ENCODE measurements at regions not wholly inside any gene's neighbourhood (a gene's known extent, or its start where the extent isn't known, plus 50 kb on each side); places are given as distances from the start of the nearest gene placed in this dataset.

DNA sequence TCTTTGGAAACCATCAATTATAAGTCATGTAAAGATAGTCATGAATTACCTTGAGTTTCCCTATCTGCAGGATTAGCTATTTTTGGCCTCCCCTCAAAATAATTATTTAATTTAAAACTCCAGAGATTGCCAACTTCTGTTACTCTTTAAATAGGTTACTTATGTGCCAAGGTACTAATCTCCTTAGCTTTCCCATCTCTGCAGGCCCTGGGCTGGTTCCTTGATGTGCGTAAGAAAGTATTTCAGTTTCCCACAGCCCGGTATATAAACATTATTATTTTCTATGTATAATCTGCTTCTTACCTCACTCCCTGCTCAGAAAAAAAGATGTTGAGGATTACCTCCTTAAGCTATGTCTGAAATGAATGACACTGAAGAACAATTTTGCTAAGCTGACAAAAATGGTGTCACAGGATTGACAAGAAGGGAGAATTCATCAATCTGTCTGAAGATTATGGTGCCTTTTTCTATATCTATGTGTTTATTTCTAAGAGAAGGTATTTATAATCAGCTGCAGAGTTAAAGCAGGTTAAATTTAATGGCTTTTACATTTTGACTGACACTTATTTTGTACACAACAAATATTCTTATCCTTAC is 1697.2 kb upstream of the PCDH20 start:
- no peak for DNase-seq (ENCODE audit: low read depth in 2 of 2)

DNA sequence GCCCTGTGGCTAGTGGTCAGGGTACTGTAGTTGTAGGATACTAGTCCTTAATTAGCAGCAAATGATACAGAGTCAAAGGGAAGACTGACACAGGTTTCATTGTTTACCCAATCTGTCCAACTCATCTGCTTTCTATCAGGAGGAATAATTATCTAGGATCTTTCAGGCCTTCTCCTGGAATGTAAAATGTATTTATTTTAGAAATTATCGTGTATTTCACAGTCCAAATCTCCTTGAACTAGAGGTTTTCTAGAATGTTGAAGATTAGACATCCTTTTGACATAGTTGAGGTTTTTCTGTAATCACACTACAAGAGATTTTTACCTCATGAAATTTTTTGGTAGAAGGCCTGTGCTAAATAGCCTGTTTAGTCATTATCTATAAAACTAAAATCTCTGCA is 1694.8 kb upstream of the PCDH20 start:
- DNase-seq (ENCODE audit: low read depth in 2 of 2): no peak

GRCh38 chr13:63107179-63107943 is 1691.7 kb upstream of the PCDH20 start:
- no peak for DNase-seq (ENCODE audit: low read depth in 2 of 2)

- no peak for DNase-seq (ENCODE audit: low read depth in 2 of 2)
Observed at GRCh38 chr13:63094717-63095116, 1679.1 kb upstream of the PCDH20 start.

DNA sequence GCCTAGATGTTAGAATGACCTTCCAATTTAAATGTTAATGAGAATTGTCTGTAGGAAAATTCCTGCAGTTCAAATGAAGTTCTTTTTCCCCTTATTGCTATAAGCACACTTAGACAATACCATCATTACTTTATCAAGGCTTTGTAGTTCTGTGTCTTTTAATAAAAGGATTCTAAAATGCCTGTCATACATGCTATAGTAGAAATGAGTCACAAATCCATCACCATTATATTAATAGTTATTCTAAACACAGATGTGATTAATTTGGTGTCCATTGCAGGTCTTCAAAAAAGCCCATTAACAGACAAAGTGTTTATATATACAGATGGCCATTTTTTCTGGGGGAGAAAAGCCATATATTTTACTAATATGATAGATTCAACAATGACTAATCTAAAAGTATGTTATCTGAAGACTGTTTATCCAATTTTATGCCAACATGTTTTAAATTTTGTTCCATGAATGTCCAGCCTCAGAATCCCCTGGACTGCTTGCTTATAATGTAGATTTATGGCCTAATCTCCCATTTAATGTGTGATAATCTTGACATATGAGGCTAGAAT is 1678.3 kb upstream of the PCDH20 start:
- DNase-seq (ENCODE audit: low read depth in 2 of 2): no peak

DNA sequence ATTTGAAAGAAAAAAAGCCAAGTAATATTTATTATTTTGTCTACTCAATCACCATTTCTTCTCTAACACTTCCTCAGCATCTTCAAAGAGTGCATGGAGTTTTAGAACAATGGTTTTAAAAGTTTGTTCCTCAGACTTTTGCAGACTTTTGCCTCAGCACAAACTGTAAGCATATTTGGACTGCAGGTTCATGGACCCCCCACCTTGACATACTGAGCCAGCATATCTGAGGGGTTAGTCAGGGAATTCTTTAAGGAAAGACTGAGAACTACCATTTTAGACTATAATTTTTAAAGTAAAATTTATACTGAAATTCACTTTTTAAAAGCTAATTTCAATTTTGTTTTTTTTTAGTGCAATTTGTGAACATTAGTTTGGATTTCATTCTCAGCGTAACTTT is 1676.8 kb upstream of the PCDH20 start:
- DNase-seq (ENCODE audit: low read depth in 2 of 2): no peak

- no peak for DNase-seq (ENCODE audit: low read depth in 2 of 2)
Observed at GRCh38 chr13:63090524-63090923, 1674.9 kb upstream of the PCDH20 start.

DNA sequence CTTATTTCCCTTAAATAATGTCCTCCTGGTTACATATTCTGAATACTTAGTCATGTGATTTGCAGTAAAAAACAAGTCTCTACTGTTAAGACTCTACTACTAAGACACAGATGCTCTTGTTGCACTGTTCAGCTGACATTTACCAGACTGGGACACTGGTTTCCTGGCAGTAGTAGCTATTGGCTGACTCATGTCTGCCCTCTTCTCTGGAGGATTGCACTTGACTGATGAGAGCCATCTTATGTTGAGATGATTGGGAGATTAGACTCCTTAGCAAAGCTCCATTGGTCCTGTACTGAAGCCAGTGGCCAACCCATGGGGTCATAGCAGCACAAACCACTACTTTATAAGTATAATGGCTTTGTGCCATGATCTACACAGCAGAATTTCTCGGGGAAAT is 1672.6 kb upstream of the PCDH20 start:
- no peak for DNase-seq (ENCODE audit: low read depth in 2 of 2)

DNA sequence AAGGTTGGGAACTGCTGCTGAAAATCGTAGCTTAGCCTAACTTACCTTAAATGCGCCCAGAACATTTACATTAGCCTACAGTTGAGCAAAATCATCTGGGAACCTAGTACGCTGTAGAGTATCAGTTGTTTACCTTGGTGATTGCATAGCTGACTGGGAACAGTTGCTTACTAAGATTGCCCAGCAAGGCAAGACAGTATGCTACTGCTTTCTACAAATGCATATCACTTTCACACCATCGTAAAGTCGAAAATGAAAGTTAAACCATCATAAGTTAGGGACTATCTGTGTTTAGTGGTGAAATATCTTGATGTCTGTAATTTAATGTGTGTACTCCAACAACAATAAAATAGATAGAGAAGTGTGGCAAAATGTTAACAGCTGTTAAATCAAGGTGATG is 1670.6 kb upstream of the PCDH20 start:
- no peak for DNase-seq (ENCODE audit: low read depth in 2 of 2)

GRCh38 chr13:63085851-63086250 is 1670.2 kb upstream of the PCDH20 start:
- DNase-seq (ENCODE audit: low read depth in 2 of 2): no peak

- no peak for DNase-seq (ENCODE audit: low read depth in 2 of 2)
Observed at GRCh38 chr13:63081400-63082014, 1665.9 kb upstream of the PCDH20 start.

DNA sequence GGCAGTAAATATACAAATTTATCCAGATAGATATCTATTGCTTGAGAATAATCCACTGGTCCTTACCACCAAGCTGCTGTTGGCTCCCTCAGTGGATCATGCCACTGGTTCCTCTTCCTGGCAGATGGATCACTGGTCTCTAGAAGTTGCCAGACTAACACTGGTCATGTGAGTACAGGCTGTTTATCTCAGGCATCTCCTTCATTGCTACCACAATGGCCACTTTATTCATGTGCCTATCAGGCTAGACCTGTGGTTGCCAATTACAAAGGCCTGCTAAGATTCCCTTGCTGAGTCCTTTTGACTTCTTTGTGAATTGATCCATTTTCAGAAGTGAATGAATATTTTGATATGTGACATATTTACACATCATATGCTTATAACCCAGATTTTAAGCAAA is 1659.5 kb upstream of the PCDH20 start:
- no peak for DNase-seq (ENCODE audit: low read depth in 2 of 2)

DNA sequence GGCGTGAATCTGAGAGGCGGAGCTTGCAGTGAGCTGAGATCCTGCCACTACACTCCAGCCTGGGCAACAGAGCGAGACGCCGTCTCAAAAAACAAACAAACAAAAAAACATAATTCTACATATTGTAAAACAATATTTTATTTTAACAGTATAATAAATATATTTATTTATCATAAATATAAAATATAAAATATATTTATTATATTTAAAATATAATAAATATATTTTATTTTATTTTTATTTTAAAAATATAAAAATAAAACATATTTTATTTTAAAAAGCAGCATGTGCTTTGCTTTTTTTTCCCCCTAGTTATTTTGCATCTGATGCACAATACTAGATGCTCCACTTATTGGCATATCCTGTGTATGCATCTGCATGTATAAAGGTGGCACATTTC is 1634.6 kb upstream of the PCDH20 start:
- DNase-seq (ENCODE audit: low read depth in 2 of 2): no peak

- no peak for DNase-seq (ENCODE audit: low read depth in 2 of 2)
Observed at GRCh38 chr13:63048653-63049052, 1633.0 kb upstream of the PCDH20 start.

GRCh38 chr13:63044589-63045313 is 1629.1 kb upstream of the PCDH20 start:
- DNase-seq (ENCODE audit: low read depth in 2 of 2): no peak

DNA sequence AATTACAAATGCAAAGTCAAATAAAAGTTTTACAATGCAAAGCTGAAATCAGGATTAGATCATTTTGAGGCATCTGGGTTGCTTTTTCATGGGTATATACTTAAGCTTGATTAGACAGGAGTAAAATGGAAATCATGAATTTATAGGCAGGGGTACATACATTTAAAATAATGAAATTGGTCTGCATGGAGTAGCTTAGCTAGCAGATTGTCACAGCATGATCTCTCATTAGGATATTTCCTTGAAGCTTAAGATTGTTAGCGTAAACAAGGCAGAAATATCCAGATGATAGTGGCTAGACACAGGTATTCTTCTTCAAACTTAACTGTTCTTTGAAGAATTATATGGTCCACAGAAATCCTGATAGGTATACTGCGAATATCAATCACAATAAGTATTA is 1627.0 kb upstream of the PCDH20 start:
- DNase-seq (ENCODE audit: low read depth in 2 of 2): no peak

GRCh38 chr13:63041640-63042414 is 1626.2 kb upstream of the PCDH20 start:
- DNase-seq (ENCODE audit: low read depth in 2 of 2): no peak

DNA sequence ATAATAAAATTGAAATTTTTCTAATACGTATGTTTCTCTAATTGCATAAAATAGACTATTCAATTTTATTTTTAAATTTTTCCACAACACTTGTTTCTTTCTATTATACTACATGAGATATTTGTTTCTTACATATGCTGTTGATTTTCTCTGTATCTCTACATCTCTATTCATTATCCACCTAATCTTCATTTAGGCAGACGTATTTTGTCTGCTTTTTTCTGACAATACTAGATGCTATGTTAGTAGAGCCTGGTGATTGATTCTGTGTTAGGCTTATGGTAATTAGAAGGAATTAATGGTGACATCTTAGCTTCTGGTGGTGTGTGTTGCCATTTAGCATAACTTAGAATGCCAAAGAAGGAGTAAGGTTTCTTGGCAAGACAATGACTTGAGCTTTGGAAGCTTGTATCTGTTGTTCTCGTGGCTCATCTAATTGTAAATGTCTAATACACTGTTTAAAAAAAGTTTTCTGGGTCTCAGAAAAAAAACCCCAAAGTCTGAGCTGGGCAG is 1610.7 kb upstream of the PCDH20 start:
- DNase-seq (ENCODE audit: low read depth in 2 of 2): no peak

GRCh38 chr13:63025741-63026140 is 1610.1 kb upstream of the PCDH20 start:
- DNase-seq (ENCODE audit: low read depth in 2 of 2): no peak

DNA sequence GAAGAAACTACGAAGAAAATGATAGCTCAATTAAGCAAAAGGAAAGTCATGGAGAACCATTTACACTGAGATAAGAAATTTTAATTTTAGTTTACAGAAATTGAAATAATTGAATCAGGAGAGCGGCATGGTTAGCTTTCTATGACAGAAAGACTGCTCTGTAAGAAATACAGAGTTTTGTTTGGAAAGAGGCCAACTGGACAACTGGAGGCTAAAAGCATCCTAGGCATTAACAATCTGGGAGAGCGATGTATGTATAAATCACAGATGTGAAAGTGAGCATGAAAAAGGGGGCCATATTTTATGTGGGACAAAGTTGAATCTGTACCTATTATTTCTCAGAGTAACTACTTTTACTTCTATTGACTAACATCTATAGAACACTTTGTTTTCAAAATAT is 1608.8 kb upstream of the PCDH20 start:
- DNase-seq (ENCODE audit: low read depth in 2 of 2): no peak

GRCh38 chr13:63011996-63012395 is 1596.3 kb upstream of the PCDH20 start:
- no peak for DNase-seq (ENCODE audit: low read depth in 2 of 2)
